ENCODE measurements at regions not wholly inside any gene's neighbourhood (a gene's known extent, or its start where the extent isn't known, plus 50 kb on each side); places are given as distances from the start of the nearest gene placed in this dataset.
"Not testable (repeated sequence)": the region's sequence is repeated elsewhere in the genome, so short reads cannot be mapped to it uniquely, and the experiment has no call there.

DNA sequence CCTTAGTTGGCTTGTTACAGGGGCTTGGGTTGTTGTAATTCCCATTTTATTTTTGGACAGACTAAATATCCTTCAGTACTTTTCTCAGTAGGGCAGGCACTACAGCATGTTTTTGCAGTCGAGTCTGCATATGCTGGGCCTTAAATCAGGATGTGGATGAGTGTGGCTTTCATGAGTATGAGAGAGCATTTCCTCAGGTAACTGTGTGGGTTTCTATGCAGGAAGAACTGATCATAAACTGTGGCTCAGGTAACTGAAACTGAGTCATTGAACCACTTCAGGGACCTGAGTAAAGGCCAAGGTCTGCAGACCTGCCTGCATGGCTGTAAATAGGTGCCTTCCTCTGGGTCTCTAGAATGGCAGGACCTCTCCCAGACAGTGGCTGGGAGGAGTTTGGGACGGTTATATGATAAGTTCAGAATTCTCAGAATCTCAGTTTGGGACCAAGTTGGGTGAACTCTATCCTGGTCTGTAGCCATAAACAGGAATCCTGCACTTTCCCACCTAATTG is 112.1 kb downstream of the ZNF737 start:
- no peak overlapping the region for H3K27ac ChIP-seq (ENCODE audit: low read depth, low read length)
- no peaks in the 10 kb centered on the region for H3K27me3 ChIP-seq (ENCODE audit: control insufficient read depth, low read length)
- no peak overlapping the region for H3K4me2 ChIP-seq (ENCODE audit: low read length)
- no peaks in the 10 kb centered on the region for H3K36me3 ChIP-seq (ENCODE audit: control insufficient read depth, low read length)
- H4K20me1 ChIP-seq (ENCODE audit: control insufficient read depth, insufficient read depth, low read depth, low read length), result no peaks in the 10 kb centered on the region
- H3K9me3 ChIP-seq (ENCODE audit: control insufficient read depth, insufficient read depth, low read length), result no peaks in the 10 kb centered on the region
- no peaks in the 10 kb centered on the region for H3K79me2 ChIP-seq (ENCODE audit: control insufficient read depth, low read length)
- TF ChIP-seq, protein P1, sequence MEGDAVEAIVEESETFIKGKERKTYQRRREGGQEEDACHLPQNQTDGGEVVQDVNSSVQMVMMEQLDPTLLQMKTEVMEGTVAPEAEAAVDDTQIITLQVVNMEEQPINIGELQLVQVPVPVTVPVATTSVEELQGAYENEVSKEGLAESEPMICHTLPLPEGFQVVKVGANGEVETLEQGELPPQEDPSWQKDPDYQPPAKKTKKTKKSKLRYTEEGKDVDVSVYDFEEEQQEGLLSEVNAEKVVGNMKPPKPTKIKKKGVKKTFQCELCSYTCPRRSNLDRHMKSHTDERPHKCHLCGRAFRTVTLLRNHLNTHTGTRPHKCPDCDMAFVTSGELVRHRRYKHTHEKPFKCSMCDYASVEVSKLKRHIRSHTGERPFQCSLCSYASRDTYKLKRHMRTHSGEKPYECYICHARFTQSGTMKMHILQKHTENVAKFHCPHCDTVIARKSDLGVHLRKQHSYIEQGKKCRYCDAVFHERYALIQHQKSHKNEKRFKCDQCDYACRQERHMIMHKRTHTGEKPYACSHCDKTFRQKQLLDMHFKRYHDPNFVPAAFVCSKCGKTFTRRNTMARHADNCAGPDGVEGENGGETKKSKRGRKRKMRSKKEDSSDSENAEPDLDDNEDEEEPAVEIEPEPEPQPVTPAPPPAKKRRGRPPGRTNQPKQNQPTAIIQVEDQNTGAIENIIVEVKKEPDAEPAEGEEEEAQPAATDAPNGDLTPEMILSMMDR (IDR thresholded peaks at IDR 0.05; ENCODE audit: low read depth, low read length, poor library complexity, severe bottlenecking), result no peak
- TF ChIP-seq EZH2phosphoT487 (IDR thresholded peaks at IDR 0.05; ENCODE audit: borderline replicate concordance, low read length), result no peak
- H3K4me1 ChIP-seq (ENCODE audit: control insufficient read depth, low read length), result no peaks in the 10 kb centered on the region
- H3F3A ChIP-seq (ENCODE audit: control insufficient read depth, insufficient read depth), result no peaks in the 10 kb centered on the region
- no peaks in the 10 kb centered on the region for H3K9me2 ChIP-seq (replicated peaks; ENCODE audit: control insufficient read depth, low read length)
- H3K4me3 ChIP-seq (ENCODE audit: low read length), result no peak overlapping the region

DNA sequence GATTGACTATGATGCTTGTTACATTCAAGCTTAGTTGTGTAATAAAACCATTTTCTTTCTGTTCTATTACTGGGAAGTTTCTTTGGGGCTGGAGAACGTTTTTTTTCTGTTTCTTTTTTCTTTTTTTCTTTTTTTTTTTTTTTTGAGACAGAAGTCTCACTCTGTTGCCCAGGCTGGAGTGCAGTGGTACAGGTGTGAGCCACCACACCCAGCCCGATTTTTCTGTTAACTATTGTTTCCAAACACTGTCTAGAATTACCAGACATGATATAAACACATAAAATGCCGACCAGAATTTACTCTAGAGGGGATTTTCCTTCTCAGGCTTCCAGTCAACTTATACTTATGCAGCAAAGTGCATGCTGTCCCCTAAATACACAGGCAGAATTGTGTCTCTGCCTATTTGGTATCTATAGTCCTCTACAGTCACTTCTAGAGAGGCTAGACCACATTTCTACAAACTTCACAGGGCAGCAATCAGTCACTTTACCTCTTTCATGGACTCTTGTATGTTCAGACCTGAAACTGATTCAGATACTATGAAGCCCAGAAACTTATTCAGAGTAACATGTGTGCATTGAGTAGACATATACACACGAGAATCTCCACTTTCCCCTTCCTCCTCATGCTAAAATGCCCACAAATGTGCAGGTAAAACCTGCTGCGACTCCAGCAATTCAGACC is 121.2 kb downstream of the ZNF737 start:
- no peak overlapping the region for H3K4me2 ChIP-seq (ENCODE audit: low read length)
- H3K9me3 ChIP-seq (ENCODE audit: control insufficient read depth, insufficient read depth, low read length), result no peaks in the 10 kb centered on the region
- H3K27ac ChIP-seq (ENCODE audit: low read depth, low read length), result no peak overlapping the region
- H3F3A ChIP-seq (ENCODE audit: control insufficient read depth, insufficient read depth), result no peaks in the 10 kb centered on the region
- H3K79me2 ChIP-seq (ENCODE audit: control insufficient read depth, low read length), result no peaks in the 10 kb centered on the region
- no peaks in the 10 kb centered on the region for H3K9me2 ChIP-seq (replicated peaks; ENCODE audit: control insufficient read depth, low read length)
- H3K27me3 ChIP-seq (ENCODE audit: control insufficient read depth, low read length), result no peaks in the 10 kb centered on the region
- no peak overlapping the region for H3K4me3 ChIP-seq (ENCODE audit: low read length)
- no peaks in the 10 kb centered on the region for H4K20me1 ChIP-seq (ENCODE audit: control insufficient read depth, insufficient read depth, low read depth, low read length)
- peaks cover 3% of the 10 kb centered on the region; the same call in 1 of the 2 replicates for H3K4me1 ChIP-seq (ENCODE audit: control insufficient read depth, low read length)
- no peaks in the 10 kb centered on the region for H3K36me3 ChIP-seq (ENCODE audit: control insufficient read depth, low read length)
- no peak for TF ChIP-seq EZH2phosphoT487 (IDR thresholded peaks at IDR 0.05; ENCODE audit: borderline replicate concordance, low read length)
- TF ChIP-seq, protein P1 (IDR thresholded peaks at IDR 0.05; ENCODE audit: low read depth, low read length, poor library complexity, severe bottlenecking), result no peak

DNA sequence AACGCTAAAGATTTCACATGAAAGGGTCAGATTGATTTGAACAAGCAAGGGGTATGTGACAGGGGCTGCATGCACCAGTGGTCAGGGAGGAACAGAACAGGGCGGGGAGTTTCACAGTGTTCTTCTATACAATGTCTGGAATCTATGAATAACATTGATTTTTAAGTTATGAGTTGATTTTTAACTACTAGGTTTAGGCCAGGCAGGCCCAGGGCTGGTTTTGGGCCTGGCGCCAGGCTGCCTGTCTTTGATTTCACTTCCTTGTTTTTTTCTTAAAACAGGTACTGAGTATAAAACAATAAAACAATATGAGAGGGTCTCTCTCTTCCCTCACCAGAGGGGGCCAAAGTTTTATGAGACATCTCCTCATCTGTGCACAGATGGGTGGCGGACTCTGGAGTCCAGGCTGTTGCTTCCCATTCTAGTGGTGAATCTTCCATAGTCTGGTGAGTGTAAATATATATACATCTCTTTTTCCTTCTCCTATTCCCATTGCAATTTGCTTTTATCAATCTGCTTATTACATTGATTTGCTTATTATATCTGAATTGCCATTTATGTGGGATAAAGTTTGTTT is 133.2 kb downstream of the ZNF737 start:
- not testable (repeated sequence) for H3K9me3 ChIP-seq (ENCODE audit: control insufficient read depth, insufficient read depth, low read length); H3K27ac ChIP-seq (ENCODE audit: low read depth, low read length); H3K4me2 ChIP-seq (ENCODE audit: low read length); H3F3A ChIP-seq (ENCODE audit: control insufficient read depth, insufficient read depth); H3K27me3 ChIP-seq (ENCODE audit: control insufficient read depth, low read length); H3K4me1 ChIP-seq (ENCODE audit: control insufficient read depth, low read length); H3K79me2 ChIP-seq (ENCODE audit: control insufficient read depth, low read length); H4K20me1 ChIP-seq (ENCODE audit: control insufficient read depth, insufficient read depth, low read depth, low read length); H3K36me3 ChIP-seq (ENCODE audit: control insufficient read depth, low read length); H3K9me2 ChIP-seq (replicated peaks; ENCODE audit: control insufficient read depth, low read length)
- peak overlapping the region; percentile 12; the same call in 1 of the 2 replicates for H3K4me3 ChIP-seq (ENCODE audit: low read length)

DNA sequence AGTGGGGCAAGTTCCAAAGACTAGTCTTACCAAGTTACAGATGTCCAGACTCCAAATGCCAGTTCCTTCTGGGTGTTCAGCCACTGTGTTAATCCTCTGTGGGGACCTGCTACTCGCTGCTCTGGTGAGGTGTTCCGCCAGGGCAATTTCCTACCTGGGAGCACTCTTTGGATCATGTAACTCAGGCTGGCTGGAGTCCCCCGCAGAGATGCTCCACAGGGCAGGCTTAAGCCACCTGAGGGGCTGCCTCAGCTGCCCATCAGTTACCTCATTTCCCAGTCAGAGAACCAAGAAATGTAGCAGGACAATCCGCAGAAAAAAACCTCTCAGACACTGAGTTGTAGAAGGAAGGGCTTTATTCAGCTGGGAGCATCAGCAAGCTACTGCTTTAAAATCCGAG is 133.8 kb downstream of the ZNF737 start:
- Histone ChIP-seq H3K9me3 (ENCODE audit: control insufficient read depth, insufficient read depth, low read length) (no peaks in the 10 kb centered on the region; the same call in 1 of the 2 replicates), H3K4me2 (ENCODE audit: low read length) (no peak overlapping the region), H3F3A (ENCODE audit: control insufficient read depth, insufficient read depth) (no peaks in the 10 kb centered on the region), H3K4me3 (ENCODE audit: low read length) (peak overlapping the region; percentile 12; the same call in 1 of the 2 replicates), H3K79me2 (ENCODE audit: control insufficient read depth, low read length) (no peaks in the 10 kb centered on the region), H4K20me1 (ENCODE audit: control insufficient read depth, insufficient read depth, low read depth, low read length) (no peaks in the 10 kb centered on the region), H3K36me3 (ENCODE audit: control insufficient read depth, low read length) (no peaks in the 10 kb centered on the region), H3K27me3 (ENCODE audit: control insufficient read depth, low read length) (no peaks in the 10 kb centered on the region), H3K9me2 (replicated peaks; ENCODE audit: control insufficient read depth, low read length) (no peaks in the 10 kb centered on the region), H3K27ac (ENCODE audit: low read depth, low read length) (no peak overlapping the region), H3K4me1 (ENCODE audit: control insufficient read depth, low read length) (peaks cover 10% of the 10 kb centered on the region)
- TF ChIP-seq, protein P1 (IDR thresholded peaks at IDR 0.05; ENCODE audit: low read depth, low read length, poor library complexity, severe bottlenecking), result no peak
- TF ChIP-seq EZH2phosphoT487 (IDR thresholded peaks at IDR 0.05; ENCODE audit: borderline replicate concordance, low read length), result no peak
